ENCODE measurements at regions not wholly inside any gene's neighbourhood (a gene's known extent, or its start where the extent isn't known, plus 50 kb on each side); places are given as distances from the start of the nearest gene placed in this dataset.

DNA sequence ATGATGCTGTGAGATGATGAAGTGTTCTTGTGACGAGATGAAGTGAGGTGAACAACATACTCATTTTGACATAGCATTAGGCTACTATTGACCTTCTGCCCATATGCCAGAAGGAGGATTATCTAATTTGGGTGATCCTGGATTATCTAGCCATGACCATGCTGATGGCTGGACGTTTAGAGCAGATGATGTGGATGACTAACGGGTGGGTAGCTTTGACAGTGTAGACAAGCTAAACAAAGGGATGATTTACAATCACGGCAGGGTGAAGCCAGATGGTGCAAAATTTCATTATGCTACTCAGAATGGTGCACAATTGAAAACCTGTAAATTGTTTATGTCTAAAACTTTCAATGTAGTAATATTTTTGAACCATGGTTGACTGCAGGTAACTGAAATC lies 2403.4 kb upstream of the ACO1 start:
- no peak for TF ChIP-seq CTCF (IDR thresholded peaks at IDR 0.05; ENCODE audit: control extremely low read depth in 1 of 3, insufficient read depth in 1 of 3, low read depth in 1 of 3, low read length in 3 of 3)
- TF ChIP-seq POLR2AphosphoS5 (IDR thresholded peaks at IDR 0.05; ENCODE audit: low read depth, low read length): no peak
- no peak for TF ChIP-seq POLR2A (IDR thresholded peaks at IDR 0.05; ENCODE audit: control extremely low read depth in 1 of 2, low read depth in 2 of 2, low read length in 2 of 2)
- TF ChIP-seq ATF2 (IDR thresholded peaks at IDR 0.05; ENCODE audit: low read length): no peak
